Medulla oblongata (tissue), 1 donor: ENCODE measurements at regions not wholly inside any gene's neighbourhood (a gene's known extent, or its start where the extent isn't known, plus 50 kb on each side); places are given as distances from the start of the nearest gene placed in this dataset.

Source experiments
- DNase-seq: peaks from one replicate; pipeline ENCODE4 v3.0.0-alpha.2; 2015; ENCODE audit errors: extremely low spot score

DNA sequence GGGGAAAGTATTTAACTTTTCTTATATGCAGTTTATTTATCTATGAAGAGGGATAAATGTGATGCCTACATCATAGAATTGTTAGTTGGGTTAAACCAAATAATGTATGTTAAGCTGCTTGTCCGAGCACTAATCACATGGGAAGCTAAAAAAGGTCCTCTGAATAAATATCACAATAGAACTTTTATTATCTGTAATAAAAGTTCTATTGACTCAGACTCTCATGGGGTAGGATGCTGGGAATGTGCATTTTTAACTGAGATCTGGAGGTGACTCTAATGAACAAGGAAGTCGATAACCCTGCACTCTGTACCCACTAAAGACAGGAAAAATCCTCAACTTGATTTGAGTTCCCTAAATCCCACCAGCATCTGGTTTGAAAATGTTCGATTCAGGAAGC is 205.9 kb upstream of the IL12B start:
- DNase-seq: no peak

DNA sequence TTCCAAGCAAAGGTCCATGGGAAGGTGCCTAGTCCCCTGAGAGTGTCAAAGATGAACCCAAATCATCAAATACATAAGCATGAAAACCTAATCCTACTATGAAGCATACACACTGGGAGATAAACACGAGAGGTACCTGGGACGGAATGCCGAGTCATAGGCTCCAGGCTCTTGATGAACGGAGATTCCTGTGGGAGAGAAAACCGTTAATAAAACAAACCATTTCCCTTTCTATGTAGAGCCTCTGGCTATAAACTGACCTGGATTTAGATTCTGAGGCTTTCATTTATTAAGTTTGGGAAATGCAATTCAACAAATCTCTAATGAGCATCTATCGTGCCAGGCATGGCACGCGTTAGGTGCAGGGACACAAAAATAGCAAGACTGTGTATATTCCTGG is 206.4 kb upstream of the IL12B start:
- no peak for DNase-seq

DNA sequence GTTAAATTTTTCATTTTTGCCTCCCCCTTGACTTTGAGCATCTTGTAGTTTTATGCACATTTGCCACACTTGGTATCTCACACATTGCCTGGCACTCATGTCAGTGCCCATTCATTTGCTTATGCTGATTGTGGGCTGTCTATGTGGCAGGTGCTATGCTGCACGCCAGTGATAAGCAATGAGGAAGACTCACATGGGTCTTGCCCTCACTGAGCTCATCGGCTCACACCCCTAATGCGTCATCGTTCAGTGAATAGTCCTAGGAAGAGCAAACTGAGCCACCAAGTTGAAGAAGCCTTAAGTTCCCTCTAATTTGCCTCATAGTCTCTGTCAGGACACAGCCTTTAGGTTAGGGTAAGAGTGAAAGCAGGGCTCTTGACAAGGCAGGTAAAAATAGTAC is 209.4 kb upstream of the IL12B start:
- no peak for DNase-seq

DNA sequence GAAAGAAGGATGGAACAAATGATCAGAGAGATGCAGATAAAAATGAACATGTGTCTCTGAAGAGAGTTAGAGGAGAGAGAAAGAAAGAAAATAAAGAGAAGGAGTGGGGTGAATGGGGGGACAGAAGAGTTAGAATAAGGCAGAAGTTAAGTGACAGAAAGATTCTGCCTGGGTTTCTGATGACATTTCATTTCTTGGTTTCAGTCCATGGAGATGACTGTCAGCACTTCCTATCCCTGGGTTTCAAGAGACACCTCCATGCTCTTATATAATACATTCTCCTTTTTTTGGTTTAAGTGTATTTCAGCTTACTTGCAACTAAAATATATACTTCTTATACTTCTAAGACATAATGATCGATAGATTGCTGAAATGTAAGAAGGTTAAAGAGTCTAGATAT is 213.0 kb upstream of the IL12B start:
- DNase-seq: no peak

DNA sequence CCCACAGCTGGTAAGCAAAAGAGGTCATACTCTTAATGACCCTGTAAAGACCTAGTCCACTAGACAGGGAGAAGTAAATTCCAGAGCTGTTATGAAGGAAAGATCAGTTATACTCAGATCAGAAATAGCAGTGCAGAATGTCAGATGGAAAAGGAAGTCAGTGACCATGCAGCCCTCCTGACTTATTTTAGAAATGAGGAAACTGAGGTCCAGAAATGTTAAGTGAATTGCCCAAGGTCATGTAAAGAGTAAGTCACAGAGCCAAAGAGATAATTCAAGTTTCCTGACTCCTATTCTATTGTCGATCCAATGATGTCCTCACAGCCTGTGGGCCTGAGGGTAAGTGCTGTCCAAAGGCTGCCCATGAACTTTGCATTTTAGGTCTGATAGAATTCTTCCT is 214.9 kb upstream of the IL12B start:
- DNase-seq: peak; percentile 45

DNA sequence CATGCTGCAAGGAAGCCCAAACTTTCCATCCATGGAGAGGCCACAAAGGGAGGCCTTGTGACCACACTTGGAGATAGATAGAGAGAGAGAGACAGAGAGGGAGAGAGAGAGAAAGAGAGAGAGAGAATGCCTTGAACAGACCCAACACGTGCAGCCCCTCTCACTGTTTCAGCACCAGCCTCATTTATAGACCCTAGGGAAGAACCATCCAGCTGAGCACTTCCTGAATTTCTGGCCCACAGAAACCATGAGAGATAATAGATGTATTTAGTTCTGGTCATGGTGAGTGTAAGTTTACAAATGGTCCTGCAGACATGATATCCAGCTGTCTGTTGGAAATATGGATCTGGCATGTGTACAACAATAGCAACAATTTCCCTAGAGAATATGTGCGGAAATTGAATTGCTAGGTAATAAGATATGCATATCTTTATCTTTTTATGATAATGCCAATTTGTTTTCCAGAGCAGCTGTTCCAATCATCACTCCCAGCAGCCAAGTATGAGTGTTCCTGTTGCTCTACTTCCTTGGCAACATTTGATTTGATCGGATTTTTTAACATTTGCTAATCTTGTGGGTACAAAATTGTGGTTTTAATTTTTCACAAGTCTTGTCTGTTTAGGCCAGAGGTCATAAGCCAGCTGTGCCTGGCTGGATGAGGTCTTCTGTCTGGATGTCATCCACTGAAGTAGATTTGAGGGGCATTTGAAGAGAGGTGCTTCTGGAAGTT is 217.3 kb upstream of the IL12B start:
- no peak for DNase-seq

DNA sequence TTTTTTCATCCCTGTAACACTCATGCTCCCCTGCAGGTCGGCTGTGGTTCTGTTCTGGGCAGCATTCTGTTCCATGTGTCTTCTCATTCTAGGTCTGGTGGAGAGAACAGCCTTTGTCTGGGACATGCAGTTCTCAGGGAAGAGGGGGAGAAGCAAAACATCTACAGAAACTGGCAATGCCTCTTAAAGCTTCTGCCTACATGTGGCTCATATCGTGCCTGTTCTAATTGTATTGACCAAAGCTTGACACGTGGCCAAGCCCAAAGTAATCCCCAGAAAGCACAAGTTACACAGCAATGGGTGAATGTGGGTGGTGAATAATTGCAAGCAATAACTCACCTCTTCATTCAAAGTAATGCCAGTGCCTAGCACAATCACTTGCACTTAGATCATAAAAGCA is 218.2 kb upstream of the IL12B start:
- no peak for DNase-seq

DNA sequence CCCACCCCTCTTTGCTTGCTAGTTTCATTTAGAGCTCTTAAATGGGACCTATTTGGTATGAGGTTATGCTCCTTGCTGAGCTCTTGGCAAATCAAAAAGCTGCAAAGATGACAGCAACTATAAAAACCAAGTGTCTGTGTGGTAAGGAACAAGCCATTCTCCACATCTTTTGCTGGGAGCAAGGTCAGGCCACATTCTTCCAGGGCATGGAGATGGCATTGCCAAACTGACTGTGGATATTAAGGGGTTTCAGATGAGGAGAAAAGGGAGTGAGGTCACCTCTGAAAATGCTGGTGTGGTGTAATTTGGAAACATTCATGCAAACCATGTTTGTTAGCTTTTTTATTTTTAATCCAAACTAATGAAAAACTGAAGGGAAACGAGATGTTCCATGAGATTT is 218.8 kb upstream of the IL12B start:
- no peak for DNase-seq

DNA sequence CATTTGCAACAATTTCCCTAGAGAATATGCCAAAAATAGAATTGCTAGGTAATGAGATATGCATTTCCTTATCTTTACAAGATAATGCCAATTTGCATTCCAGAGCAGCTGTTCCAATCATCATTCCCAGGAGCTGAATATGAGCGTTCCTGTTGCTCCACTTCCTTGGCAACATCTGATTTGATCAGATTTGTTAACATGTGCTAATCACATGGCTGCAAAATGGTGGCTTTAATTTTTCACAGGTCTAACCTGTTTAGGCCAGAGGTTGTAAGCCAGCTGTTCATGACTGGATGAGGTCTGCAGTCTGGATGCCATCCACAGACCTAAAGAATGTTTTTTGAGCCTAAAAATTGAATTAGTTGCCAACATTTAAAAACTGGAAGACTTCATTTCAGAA is 220.7 kb upstream of the IL12B start:
- DNase-seq: no peak

DNA sequence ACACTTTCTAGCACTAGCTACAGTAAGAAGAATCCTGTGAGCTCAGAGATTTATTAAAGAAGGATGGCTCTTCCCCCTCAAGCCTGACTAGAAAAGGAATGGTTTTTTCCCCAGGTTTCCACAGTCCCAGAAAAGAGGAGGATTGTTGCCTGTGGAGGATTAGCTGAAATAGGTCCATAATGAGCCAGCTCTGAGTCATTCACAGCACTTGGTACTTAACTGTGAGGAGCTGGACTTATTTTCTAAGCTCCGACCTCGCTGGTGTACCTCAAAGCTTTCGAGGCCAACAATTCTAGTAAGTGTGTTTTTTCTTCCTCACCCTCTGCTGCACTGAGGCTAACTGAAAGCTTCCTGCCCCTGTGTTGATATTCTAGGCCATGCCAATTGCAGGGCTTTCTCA is 222.5 kb upstream of the IL12B start:
- no peak for DNase-seq

DNA sequence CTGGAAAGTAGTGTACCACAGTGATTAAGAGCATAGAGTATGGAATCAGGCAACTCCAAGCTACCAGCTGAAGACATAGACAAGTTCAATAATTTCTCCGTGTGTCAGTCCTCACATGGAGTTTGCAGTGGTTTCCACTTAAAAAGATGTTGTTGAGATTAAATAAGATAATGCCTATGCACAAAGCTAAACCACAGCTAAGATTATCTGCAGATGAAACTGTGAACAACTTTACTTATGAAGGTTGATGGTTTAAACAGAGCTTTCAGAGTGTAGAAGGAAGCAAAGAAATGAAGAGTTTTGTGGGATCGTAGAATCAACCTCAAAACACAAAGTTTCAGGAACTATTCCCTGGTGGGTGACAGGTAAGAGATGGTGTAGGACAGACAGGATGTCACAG is 223.5 kb upstream of the IL12B start:
- DNase-seq: no peak

DNA sequence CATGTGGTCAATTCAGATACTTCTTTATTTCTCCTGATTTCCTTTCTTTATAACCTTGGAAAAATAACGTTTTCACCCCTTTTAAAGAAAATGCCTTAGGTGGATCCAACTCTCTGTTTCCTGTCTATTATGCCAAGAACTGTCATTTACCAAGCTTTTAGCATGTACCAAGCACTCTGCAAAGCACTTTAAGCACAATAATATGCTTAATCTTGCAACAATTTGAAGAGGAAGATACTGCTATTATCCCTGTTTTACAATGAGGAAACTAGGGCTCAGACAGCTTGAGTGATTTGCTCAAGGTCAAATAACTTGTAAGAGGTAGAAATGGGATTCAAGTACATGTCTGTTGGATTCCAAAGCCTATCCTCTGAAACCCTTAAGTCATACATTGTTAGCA is 224.8 kb upstream of the IL12B start:
- DNase-seq: no peak

DNA sequence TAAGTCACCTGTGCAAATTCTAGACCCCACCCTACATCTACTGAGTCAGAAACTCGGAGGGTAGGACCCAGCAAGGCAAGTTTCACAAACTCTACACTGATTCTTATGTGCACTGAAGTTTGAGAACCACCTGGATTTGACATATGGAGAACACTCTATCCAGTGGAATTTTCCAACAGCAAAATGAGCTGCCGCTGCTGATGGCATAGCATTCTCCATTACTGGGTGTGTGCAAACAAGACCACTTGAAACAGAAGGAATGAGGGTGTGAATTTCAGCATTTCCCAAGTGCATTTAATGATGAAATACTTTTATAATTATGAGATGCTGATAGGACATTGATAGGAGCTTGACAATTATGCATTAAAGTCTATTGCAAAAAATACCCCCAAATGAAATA is 229.1 kb upstream of the IL12B start:
- DNase-seq: no peak

DNA sequence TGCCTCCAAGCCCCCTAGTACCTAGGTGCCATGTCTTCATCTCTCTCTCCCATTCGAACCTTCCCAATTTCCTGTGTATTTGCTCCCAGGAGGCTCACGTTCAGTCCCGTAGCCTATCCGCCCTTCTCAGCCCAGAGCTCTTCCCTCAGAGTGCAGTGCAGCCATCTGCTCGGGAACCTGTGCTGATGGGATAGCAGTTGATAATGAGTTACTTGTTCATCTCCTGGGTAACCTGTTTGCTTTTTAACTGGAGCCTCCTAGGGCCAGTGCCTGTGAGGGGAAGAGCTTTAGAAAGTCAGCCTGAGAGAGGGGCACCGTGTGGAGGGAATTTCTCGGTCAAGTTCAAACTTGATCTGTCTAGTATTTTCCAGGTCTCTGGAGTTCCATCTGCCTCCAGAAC is 229.8 kb upstream of the IL12B start:
- DNase-seq: no peak

DNA sequence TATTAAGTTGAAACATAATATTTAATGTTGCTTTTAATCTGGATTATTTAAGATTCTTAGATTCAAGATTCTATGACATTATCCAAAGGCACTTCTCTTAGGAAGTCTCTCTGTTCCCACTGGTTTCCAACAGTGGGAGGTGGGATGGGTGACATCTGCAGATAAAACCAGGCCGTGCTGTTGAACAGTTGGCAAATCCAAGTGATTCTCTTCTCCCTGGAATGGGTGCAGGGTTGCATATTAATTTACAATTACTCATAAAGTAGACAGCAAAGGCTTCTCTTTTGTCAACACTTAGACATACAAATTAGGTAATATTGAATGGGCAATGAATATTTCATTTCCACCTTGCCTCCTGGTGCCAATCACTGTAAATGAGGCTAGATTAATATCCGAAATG is 233.7 kb upstream of the IL12B start:
- DNase-seq: no peak

DNA sequence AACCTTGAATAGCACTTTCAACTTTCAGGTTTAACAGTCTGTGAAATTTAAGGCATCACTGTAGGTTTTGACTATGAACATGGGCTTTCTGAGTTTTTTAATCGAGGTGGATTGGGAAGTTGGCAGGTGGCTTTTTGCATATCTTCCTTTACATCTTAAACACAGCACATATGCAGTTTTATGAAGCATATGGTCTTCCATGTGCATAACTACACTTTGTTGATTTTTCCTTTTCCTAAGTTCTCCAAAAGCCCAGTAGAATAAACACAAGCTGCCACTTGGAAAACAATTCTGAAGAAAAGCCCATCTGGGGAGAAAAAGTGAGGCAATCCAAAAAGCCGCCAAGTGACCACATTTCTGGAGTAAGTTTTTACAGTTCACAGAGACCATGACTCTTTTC is 236.5 kb upstream of the IL12B start:
- no peak for DNase-seq

DNA sequence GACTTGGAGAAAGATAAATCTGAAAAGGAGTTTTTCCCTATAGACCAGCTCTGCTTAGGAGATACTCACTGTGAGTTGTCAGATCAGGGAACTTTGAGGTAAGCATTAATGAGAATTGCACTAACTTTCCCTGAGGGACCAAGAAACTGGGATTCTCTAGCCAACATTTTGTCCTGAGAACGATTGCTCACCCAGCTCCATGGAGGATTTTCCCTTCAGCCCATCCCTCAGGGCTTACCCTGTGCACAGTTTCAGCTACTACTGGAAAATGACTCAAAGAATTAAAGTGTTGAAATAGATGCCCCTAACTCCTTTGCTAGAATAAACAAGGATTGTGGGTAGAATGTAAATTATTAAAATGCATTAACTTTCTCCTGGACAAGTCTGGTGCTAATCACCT is 237.2 kb upstream of the IL12B start:
- DNase-seq: no peak

DNA sequence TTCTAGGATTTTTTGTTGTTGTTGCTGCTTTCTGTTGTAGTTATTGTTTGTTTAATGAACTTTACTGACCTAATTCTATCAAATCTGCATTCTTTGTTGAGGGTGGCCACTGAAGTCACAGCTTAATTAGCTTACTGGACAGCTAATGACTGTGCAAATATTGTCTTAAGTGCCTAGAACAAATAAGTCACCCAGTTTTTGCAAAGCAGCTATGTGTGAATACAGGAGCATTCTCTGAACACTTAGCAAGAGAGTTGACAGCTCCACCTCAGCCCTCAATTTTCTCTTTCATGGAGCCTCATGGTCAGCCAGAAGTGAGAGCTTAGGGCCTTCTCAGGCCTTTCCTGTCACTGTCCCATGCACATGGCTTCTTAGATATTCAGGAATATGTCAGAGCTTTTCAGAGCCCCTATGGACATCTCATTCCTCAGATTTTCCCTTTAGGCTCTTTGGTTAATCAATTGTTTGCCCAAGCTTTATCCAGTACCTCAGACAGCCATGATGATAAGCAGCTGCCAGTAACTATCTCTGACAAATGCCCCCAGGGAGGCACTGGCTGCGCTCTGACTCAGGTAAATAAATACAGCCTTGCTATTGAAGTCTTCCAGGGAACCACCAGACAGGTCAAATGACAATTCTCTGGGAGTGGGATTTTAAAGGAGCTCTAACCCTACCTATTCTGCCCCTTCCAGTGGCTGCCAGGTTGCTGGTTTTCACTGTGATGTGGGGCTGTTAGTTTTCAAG is 241.4 kb upstream of the IL12B start:
- DNase-seq: no peak

DNA sequence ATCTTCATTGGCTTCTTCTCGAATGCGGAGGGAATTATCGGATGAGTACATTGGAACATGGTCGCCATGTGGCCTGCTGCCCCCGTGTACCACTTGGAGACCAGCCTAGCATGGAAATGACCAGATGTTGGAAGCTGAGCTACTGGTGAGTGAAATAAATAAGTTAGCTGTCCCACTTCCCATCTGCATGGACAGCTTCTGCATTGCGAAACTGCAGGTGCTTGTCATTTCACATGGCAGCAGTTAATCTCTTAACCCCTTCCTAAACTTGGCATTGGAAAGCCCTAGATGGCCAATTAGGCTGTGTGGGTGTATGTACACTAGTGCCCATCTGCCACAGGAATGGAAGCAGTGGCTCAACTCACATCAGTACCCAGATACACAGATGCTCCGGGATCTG is 246.6 kb upstream of the IL12B start:
- DNase-seq: no peak

DNA sequence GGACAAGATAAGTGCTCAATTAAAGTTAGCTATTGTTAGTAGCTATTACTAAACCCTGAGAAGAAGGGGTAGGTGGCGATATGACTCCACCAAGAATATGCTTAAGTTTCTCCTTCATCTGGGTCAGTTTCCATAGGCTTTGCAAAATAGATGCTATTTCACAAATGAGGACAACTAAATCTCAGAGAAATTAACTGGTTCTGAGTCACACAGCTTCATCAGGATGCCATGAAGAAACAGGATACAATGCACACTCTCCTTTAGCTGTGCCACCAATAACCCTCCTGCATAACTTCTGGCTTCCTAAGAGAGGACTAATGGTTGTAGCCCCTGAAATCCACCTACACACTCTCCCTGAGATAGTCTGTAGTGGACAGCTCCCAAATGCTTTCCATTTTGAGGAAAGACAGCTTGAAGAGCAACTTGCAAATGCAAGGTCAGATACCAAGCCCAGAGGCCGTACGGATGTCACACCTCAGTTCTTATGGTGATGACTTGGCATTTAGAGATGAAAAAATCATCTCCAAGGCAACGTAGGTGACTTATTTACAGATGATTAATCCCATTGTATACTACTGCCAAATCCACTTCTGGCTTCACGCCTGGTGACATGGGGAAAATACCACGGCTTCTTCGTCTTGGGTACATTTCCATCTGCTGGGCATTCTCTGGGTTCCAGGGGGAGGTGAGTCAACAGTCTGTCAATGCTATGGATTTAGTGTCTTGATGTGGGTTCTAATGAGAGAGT is 251.4 kb upstream of the IL12B start:
- no peak for DNase-seq

DNA sequence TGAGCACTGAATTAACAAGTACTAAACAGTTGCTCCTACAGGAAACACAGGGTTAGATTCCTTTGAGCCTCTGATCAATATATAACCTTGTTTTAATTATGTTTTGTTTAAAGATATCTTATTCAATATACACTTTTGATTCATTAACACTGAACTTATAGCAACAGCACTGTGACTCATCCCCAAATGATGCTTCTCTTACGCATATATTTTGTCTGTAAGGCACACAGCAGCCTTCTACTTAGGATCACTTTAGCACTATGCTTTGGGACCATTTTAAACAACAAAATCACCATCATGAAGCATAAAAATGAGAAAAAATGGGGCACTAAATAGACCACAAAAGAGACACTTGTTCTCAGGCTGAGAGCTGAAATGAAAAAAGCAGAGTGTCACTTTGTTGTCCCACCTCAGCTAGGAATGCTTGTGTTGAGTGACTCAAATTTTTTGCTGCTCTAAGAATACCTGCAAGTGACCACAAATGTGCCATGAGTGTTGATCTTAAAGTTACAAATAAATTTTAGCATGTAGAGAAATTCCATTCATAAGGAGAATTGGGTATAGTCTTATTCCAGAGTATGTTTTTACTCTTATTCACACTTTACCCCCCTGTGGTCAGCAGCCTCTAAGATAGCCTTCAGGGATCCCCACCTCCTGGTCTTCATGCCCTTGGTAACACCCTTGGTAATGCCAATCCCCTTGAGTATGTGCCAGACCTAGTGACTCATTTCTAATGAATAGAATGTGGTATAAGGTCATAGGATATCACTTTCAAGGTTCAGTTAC is 252.7 kb upstream of the IL12B start:
- no peak for DNase-seq

DNA sequence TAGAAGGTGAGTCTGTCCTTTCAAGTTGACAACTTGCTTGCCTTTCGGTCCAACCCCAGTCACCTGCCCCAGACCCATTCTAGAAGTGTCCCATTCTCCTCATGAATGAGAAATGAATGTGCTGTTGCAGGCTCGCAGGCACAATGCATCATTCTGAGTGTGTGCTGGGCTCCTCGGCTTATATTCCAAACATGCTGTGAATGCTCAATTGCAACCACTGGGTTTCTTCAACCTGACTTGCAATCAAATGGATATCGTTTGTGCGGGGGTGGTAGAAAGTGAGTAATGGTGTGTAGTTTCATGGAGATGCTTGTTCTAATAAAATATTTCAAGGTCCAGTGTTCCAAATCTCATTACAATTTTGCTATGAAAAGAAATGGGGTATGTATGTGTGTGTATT is 256.6 kb upstream of the IL12B start:
- no peak for DNase-seq
